ENCODE measurements at regions not wholly inside any gene's neighbourhood (a gene's known extent, or its start where the extent isn't known, plus 50 kb on each side); places are given as distances from the start of the nearest gene placed in this dataset.
"Not testable (repeated sequence)": the region's sequence is repeated elsewhere in the genome, so short reads cannot be mapped to it uniquely, and the experiment has no call there.

DNA sequence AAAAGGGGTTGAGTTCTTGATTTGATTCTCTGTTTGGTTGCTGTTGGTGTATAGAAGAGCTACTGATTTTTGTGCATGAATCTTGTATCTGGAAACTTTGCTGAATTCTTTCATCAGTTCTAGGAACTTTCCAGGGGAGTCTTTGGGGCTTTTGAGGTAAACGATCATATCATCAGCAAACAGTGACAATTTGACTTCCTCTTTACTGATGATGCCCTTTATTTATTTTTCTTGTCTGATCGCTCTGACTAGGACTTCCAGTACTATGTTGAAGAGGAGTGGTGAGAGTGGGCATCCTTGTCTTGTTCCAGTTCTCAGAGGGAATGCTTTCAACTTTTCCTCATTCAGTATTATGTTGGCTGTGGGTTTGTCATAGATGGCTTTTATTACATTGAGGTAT lies 304.0 kb downstream of the MTERF1 start:
- not testable (repeated sequence) for ATAC-seq; H3K4me3 Mint-ChIP-seq; H3K27me3 Mint-ChIP-seq (ENCODE audit: low read depth); H3K4me1 Mint-ChIP-seq (ENCODE audit: low read depth); H3K36me3 Mint-ChIP-seq (ENCODE audit: insufficient read depth); DNase-seq
- H3K9me3 Mint-ChIP-seq, result peaks cover 13% of the 10 kb centered on the region

DNA sequence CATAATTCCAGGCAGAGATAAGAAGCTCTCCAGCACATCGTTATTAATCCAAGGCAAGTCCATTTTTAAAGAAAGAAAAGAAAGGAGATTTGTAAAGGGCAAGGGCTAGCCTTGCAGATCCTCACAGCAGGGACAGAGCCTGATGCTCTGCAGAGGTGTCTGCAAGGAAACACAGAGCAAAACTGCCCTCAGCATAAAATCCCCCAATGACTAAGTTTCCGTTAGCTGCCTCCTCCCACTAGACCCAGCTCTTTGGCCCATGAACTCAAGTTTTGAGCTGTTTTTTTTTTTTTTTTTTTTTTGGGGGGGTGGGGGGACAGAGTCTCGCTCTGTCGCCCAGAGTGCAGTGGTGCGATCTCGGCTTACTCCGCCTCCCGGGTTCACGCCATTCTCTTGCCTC lies 300.7 kb downstream of the MTERF1 start:
- DNase-seq (no peak), ATAC-seq (no peak)

DNA sequence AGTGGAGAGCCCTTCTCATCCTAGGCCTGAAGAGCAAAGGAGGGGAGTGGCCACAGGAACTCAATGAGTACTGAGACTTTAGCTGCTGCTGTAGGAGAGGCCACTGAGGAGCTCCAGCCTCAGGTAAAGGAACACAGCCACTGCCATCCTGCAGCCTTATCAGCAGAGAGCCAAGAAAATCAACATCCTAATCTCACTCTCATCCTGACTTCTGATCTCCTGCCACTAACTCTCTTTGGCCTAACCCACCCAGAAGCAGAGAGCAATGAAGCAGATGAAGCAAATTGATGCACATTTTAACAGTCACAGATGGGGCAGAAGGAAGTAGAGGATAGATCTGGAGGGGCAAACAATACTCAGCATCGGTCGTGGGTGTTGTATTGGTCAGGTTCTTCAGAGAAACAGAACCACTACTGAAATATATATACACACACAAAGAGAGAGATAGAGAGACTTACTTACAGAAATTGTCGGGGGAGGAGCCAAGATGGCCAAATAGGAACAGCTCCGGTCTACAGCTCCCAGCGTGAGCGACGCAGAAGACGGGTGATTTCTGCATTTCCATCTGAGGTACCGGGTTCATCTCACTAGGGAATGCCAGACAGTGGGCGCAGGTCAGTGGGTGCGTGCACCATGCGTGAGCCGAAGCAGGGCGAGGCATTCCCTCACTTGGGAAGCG lies 297.6 kb downstream of the MTERF1 start:
- Mint-ChIP-seq H3K4me1 (ENCODE audit: low read depth) (no peaks in the 10 kb centered on the region), H3K36me3 (ENCODE audit: insufficient read depth) (no peaks in the 10 kb centered on the region), H3K27me3 (ENCODE audit: low read depth) (no peaks in the 10 kb centered on the region), H3K9me3 (peaks cover 15% of the 10 kb centered on the region), H3K4me3 (no peak overlapping the region)
- ATAC-seq (no peak), DNase-seq (no peak)

More for the DNA sequence above, 300.7 kb downstream of the MTERF1 start:
- no peaks in the 10 kb centered on the region for H3K36me3 Mint-ChIP-seq (ENCODE audit: insufficient read depth)
- no peaks in the 10 kb centered on the region for H3K27me3 Mint-ChIP-seq (ENCODE audit: low read depth)
- H3K4me3 Mint-ChIP-seq, result no peak overlapping the region
- H3K4me1 Mint-ChIP-seq (ENCODE audit: low read depth), result no peaks in the 10 kb centered on the region
- peaks cover 18% of the 10 kb centered on the region for H3K9me3 Mint-ChIP-seq

DNA sequence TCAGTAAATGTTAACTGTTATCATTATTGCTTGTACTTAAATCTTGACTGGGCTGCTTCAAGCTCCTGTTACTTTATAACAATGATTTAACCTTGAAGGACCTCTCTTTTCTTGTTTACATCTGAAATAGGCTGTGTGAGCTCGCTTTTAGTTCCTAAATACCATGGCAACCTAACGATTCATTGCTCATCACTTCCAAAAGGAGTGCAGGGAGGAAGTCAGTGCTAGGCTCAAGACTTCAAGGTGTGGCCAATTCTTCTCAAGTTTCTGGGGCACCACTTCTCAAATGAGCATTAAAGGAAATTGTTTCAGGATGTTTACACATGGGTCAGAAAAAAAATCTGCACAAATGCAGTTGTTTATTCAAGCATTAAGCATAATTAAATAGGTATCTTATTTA lies 284.2 kb downstream of the MTERF1 start:
- Mint-ChIP-seq H3K27me3 (ENCODE audit: low read depth) (no peaks in the 10 kb centered on the region), H3K36me3 (ENCODE audit: insufficient read depth) (no peaks in the 10 kb centered on the region), H3K9me3 (peaks cover 13% of the 10 kb centered on the region), H3K4me3 (no peak overlapping the region), H3K4me1 (ENCODE audit: low read depth) (no peaks in the 10 kb centered on the region)
- DNase-seq (no peak), ATAC-seq (no peak)

DNA sequence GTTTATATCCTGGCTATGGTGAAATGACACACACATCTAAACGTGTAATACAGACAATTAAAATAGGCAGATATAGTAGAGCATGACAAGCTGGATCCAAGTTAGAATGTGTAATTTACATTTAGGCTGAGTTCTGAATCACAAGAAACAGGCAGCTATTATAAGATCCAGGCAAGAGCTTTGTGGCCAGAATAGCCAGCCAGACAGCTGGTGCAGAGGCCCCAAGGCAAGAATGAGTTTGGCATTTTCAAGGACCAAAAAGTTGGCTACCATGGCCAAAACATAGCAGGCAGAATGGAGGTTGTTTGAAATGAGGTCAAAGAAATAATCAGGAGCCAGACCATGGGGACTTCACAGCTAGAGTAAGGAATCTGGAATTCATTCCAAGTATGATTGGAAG lies 281.7 kb downstream of the MTERF1 start:
- H3K4me1 Mint-ChIP-seq (ENCODE audit: low read depth), result no peaks in the 10 kb centered on the region
- no peaks in the 10 kb centered on the region for H3K27me3 Mint-ChIP-seq (ENCODE audit: low read depth)
- ATAC-seq, result no peak
- no peak overlapping the region for H3K4me3 Mint-ChIP-seq
- no peaks in the 10 kb centered on the region for H3K36me3 Mint-ChIP-seq (ENCODE audit: insufficient read depth)
- DNase-seq, result no peak
- H3K9me3 Mint-ChIP-seq, result peaks cover 7% of the 10 kb centered on the region

DNA sequence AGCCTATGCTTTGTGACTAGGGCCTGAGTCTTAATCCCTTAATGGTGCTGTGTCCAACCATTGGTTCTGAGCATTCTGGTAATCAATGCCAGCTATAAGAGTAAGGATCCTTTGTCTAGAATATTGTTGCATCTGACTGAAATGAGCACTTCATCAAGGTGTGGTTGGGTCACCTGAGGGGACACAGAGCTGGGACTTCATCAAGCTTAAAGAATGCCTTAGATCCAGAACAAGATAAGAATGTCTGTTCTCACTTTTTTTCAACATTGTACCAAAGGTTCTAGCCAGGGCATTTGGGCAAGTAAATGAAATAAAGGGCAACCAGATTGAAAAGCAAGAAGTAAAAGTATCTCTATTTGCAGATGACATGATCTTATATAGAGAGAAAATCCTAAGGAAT lies 280.4 kb downstream of the MTERF1 start:
- ATAC-seq (no peak), DNase-seq (no peak)
- H3K4me1 Mint-ChIP-seq (ENCODE audit: low read depth), result no peaks in the 10 kb centered on the region
- H3K9me3 Mint-ChIP-seq, result peaks cover 7% of the 10 kb centered on the region
- H3K4me3 Mint-ChIP-seq, result no peak overlapping the region
- H3K36me3 Mint-ChIP-seq (ENCODE audit: insufficient read depth), result no peaks in the 10 kb centered on the region
- H3K27me3 Mint-ChIP-seq (ENCODE audit: low read depth), result no peaks in the 10 kb centered on the region

DNA sequence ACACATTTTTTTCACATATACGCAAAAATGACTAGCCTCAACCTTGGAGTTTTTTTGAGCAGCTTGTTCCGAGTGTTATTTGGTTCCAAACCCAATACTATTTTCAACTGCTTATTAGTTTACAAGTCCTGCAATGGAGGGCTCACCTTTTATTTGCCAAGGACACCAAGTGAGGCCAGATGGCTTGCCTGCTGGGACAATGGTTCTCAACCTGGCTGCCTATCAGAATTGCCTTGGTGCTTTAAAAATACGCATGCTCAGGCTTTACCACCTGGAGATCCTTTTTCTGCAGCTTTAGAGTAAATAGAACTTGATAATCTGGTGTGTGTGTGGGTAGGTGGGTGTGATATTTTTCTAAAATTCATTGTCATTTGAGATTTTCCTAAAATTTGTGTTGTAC lies 276.8 kb downstream of the MTERF1 start:
- H3K9me3 Mint-ChIP-seq, result peaks cover 7% of the 10 kb centered on the region
- H3K27me3 Mint-ChIP-seq (ENCODE audit: low read depth), result no peaks in the 10 kb centered on the region
- no peak for ATAC-seq
- no peak for DNase-seq
- no peak overlapping the region for H3K4me3 Mint-ChIP-seq
- H3K36me3 Mint-ChIP-seq (ENCODE audit: insufficient read depth), result no peaks in the 10 kb centered on the region
- H3K4me1 Mint-ChIP-seq (ENCODE audit: low read depth), result no peaks in the 10 kb centered on the region

DNA sequence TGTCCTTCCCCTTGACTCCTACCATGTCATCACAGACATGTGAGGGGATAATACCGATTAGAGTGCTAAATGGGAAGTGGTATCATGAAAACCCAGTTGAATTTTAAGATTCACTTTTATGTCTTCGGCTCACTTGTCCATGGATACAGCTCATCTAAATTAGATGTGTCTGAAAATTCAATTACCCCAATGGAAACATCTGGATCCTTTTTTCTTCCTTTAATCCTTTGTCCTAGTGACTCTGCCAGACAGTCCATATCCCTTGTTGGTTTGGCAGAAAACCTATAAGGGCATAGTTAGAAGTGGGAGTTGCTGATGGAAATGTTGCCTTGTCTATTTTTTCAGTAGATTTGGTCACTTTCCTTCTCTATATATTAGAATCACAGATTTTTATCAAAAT lies 271.9 kb downstream of the MTERF1 start:
- H3K9me3 Mint-ChIP-seq, result peaks cover 10% of the 10 kb centered on the region
- ATAC-seq (no peak), DNase-seq (no peak)
- no peaks in the 10 kb centered on the region for H3K36me3 Mint-ChIP-seq (ENCODE audit: insufficient read depth)
- no peaks in the 10 kb centered on the region for H3K4me1 Mint-ChIP-seq (ENCODE audit: low read depth)
- no peaks in the 10 kb centered on the region for H3K27me3 Mint-ChIP-seq (ENCODE audit: low read depth)
- H3K4me3 Mint-ChIP-seq, result no peak overlapping the region

DNA sequence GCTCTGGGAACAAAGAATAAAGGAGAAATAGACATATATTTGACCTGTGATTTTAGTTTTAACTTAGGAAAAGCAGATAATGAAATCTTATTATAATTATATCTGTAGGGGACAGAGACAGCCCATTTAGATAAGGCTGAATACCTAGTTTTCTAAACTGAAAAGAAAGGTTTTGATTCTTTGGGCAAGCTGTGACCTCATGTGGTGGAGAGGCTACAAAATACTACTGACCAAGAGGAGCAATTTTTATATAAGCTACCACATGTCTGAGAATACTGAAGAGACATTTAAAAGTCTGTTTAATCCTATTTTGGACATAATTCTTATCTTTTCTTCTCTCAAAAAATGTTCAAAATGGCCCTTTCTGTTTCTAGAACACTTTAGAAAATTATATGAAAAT lies 271.0 kb downstream of the MTERF1 start:
- no peaks in the 10 kb centered on the region for H3K27me3 Mint-ChIP-seq (ENCODE audit: low read depth)
- no peaks in the 10 kb centered on the region for H3K4me1 Mint-ChIP-seq (ENCODE audit: low read depth)
- ATAC-seq (no peak), DNase-seq (no peak)
- H3K9me3 Mint-ChIP-seq, result peaks cover 10% of the 10 kb centered on the region
- H3K36me3 Mint-ChIP-seq (ENCODE audit: insufficient read depth), result no peaks in the 10 kb centered on the region
- H3K4me3 Mint-ChIP-seq, result no peak overlapping the region

DNA sequence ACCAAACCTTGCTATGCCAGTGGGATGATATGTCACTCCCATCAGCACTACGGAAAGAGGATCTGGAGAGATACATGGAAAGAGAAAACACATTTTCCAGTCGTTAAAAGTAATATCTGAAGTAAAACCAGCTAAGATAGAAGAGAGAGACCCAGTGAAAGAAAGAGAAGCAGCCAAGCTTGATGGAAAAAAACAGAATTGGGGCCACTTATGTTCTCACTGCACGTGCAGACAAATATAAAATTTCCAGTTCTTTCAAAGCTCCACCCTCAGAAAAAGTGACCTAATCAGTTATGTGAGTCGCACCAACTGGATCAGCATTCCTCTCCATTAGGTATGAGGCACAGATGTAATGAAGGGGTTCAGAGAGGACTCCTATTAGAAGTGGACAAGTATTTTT lies 266.1 kb downstream of the MTERF1 start:
- no peak overlapping the region for H3K4me3 Mint-ChIP-seq
- H3K9me3 Mint-ChIP-seq, result peaks cover 7% of the 10 kb centered on the region
- DNase-seq (no peak), ATAC-seq (no peak)
- H3K27me3 Mint-ChIP-seq (ENCODE audit: low read depth), result no peaks in the 10 kb centered on the region
- no peaks in the 10 kb centered on the region for H3K36me3 Mint-ChIP-seq (ENCODE audit: insufficient read depth)
- H3K4me1 Mint-ChIP-seq (ENCODE audit: low read depth), result no peaks in the 10 kb centered on the region

DNA sequence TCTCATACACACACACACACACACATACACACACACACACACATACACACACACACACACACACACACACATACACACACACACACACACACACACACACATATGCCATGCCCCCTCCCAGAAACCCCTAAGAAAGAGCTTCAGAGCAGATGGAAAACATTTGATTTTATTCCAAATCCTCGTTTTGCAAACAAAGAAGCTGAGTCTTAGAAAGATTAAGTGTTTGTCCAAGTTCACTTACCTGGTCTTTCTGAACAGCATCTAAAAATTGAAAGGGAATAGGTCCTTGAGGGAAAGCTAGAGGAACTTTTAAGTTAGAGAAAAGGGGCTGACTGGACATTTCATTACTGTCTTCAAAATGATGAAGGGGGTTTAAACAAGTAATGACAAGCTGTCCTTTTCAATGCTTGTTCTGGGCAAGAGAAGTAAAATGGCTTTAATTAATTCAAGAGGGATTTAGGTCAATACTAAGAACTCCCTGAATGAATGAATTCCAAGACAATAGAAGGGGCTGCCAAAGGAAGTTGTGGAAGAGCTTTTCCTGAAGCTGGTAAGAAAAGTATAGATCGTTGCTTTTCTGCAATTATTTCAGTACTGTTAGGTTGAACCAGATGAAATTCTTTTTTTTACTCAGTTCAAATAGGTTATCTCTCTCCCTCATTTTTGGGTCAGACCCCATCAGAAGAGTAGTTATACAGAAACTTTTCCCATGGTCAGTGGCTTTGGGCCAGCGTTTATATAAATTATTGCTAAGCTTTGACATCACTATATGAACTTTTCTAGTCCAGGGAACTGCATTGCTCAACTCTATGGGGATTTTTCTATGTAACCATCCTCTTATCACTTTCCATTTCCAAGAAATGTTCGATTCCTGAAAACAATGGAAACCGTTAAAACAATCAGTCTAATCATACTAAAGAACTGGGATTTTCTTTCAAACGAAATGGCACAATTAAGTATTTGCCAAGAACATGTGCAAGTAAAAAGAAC lies 261.4 kb downstream of the MTERF1 start:
- ATAC-seq, result no peak
- no peaks in the 10 kb centered on the region for H3K27me3 Mint-ChIP-seq (ENCODE audit: low read depth)

DNA sequence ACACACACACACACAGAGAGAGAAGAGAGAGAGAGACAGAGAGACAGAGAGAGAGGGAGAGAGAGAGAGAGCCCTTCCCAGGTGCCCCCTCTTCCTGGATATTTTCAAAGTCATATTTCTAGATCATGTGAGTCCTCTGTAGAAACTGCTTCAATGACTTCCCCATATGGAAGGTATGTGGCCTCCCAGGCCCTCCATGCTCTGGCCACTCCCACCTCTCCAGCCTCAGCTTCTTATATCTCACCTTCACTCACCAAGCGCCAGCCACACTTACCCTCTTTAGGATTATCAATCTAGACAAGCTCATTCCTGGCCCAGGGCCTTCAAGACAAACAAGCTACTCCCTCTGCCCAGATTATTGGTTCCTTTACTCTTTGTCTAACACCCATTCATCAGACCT lies 259.7 kb downstream of the MTERF1 start:
- Mint-ChIP-seq H3K27me3 (ENCODE audit: low read depth) (no peaks in the 10 kb centered on the region), H3K9me3 (peaks cover 5% of the 10 kb centered on the region), H3K36me3 (ENCODE audit: insufficient read depth) (no peaks in the 10 kb centered on the region), H3K4me3 (no peak overlapping the region), H3K4me1 (ENCODE audit: low read depth) (no peaks in the 10 kb centered on the region)
- no peak for DNase-seq
- ATAC-seq, result no peak

More for the DNA sequence above, 261.4 kb downstream of the MTERF1 start:
- Mint-ChIP-seq H3K36me3 (ENCODE audit: insufficient read depth) (no peaks in the 10 kb centered on the region), H3K4me3 (no peak overlapping the region), H3K4me1 (ENCODE audit: low read depth) (no peaks in the 10 kb centered on the region), H3K9me3 (no peaks in the 10 kb centered on the region)
- DNase-seq, result no peak

DNA sequence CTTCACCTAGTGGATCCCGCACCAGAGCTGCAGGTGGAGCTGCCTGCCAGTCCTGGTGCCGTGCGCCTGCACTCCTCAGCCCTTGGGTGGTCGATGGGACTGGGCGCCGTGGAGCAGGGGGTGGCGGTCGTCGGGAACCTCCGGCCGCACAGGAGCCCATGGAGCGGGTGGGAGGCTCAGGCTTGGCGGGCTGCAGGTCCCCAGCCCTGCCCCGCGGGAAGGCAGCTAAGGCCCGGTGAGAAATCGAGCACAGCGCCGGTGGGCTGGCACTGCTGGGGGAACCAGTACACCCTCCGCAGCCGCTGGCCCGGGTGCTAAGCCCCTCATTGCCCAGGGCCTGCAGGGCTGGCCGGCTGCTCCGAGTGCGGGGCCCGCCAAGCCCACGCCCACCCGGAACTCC lies 253.2 kb downstream of the MTERF1 start:
- not testable (repeated sequence) for H3K9me3 Mint-ChIP-seq; H3K36me3 Mint-ChIP-seq (ENCODE audit: insufficient read depth); H3K4me1 Mint-ChIP-seq (ENCODE audit: low read depth); H3K4me3 Mint-ChIP-seq; H3K27me3 Mint-ChIP-seq (ENCODE audit: low read depth); ATAC-seq; DNase-seq

DNA sequence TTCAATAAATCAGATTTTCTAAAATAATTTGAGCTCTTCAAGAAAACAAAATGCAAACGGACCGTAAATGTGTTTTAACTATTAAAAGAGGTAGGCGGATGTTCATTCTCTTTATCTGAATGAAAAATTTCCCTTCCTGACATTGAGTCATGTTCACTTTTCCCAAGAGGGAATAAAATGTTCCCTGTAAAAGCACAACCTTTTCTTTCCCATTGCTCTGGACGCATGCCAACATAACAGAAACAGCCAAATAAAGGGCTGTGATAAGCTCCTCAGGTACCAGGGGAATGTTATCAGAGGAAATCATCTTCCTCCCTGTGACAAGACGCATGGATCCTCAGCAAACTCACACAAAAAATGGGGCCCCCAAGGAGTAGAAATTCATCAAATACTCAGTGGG lies 251.8 kb downstream of the MTERF1 start:
- Mint-ChIP-seq H3K36me3 (ENCODE audit: insufficient read depth) (no peaks in the 10 kb centered on the region), H3K9me3 (peaks cover 5% of the 10 kb centered on the region), H3K4me3 (no peak overlapping the region), H3K27me3 (ENCODE audit: low read depth) (no peaks in the 10 kb centered on the region), H3K4me1 (ENCODE audit: low read depth) (no peaks in the 10 kb centered on the region)
- ATAC-seq (no peak), DNase-seq (no peak)
